Sigmoid colon (tissue), 6 donors: ENCODE measurements at regions not wholly inside any gene's neighbourhood (a gene's known extent, or its start where the extent isn't known, plus 50 kb on each side); places are given as distances from the start of the nearest gene placed in this dataset.

Source experiments
- DNase-seq: peaks from one replicate; pipeline ENCODE4 v3.0.0-alpha.2; 2019
- H3K27ac ChIP-seq, 4 donors: fragments of 200-600 bp; sonication (generic); one replicate each; pipeline ENCODE4 v1.5.1; 2016 to 2019; ENCODE audit warnings: mild to moderate bottlenecking in 1 of 4
- H3K27me3 ChIP-seq, 3 donors: fragments of 200-600 bp; sonication (generic); one replicate each; pipeline ENCODE4 v1.5.1; 2019; ENCODE audit warnings: mild to moderate bottlenecking in 1 of 3
- H3K36me3 ChIP-seq, 4 donors: fragments of 200-600 bp; sonication (generic); one replicate each; pipeline ENCODE4 v1.5.1; 2016 to 2019
- H3K4me1 ChIP-seq, 4 donors: fragments of 200-600 bp; sonication (generic); one replicate each; pipeline ENCODE4 v1.5.1; 2017 to 2019
- H3K4me3 ChIP-seq, 4 donors: fragments of 200-600 bp; sonication (generic); one replicate each; pipeline ENCODE4 v1.5.1; 2017 to 2019; ENCODE audit warnings: mild to moderate bottlenecking in 2 of 4, moderate library complexity in 1 of 4
- H3K9me3 ChIP-seq, 4 donors: fragments of 200-600 bp in 3 of 4; sonication (generic) in 3 of 4; one replicate each; pipeline versions ENCODE4 v1.5.1 to v1.6.1; 2013 to 2019
- EP300 ChIP-seq, 4 donors: sonication (generic); formaldehyde crosslinking; IDR thresholded peaks; one replicate each; pipeline ENCODE4 v1.6.1; 2017; ENCODE audit warnings: antibody characterized with exemption in 4 of 4
- POLR2A ChIP-seq, 2 donors: fragments of 450-650 bp; IDR thresholded peaks; one replicate each; pipeline ENCODE4 v1.6.1; 2016; ENCODE audit warnings: antibody characterized with exemption in 2 of 2, mild to moderate bottlenecking in 2 of 2, moderate library complexity in 2 of 2
- POLR2AphosphoS5 ChIP-seq, 4 donors: sonication (generic); formaldehyde crosslinking; IDR thresholded peaks; one replicate each; pipeline ENCODE4 v1.6.1; 2017; ENCODE audit warnings: antibody characterized with exemption in 4 of 4
- WGBS, 2 donors: extraction: QIAGEN DNeasy Blood & Tissue Kit; methylation state at CpG; one replicate each; pipeline ENCODE4 v1.1.7; 2013; 5-methylcytosine and 5-hydroxymethylcytosine counted together
- intact Hi-C: fragments of 100-400 bp; cut with DNase I; formaldehyde crosslinking; loops from one replicate; pipeline ENCODE4 v1.15.1; 2023
- TF ChIP-seq, protein P1 (sequence below), 4 experiments: fragments of 450-650 bp in 3 of 4; fragments of 200-600 bp in 1 of 4; IDR thresholded peaks; one replicate each; pipeline ENCODE4 v1.5.1; 2016 to 2019; ENCODE audit warnings: antibody characterized with exemption in 4 of 4, mild to moderate bottlenecking in 3 of 4, moderate library complexity in 2 of 4
- donor health status: healthy with polysubstance abuse.
- donor health status: healthy.

DNA sequence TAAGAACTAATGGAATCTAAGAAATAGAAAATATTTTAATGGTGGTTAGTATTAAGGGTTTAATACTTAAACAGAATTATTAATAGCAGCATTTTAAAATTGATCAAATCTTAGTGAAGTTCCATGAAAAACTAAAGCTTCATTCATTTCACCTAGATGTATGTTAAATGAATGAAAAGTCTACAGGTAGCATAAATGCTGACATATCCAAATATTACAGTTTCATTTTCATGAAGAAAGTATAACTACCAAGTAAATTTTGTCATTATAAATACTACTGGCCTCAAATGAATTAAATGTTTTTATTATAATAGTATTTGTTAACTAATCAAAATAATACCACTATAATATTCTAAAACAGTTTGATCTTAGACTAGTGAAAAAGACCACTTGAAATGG lies 403.3 kb downstream of the LIG4 start:
- no peaks in the 10 kb centered on the region for H3K4me1 ChIP-seq
- no peak overlapping the region for H3K27ac ChIP-seq
- no peaks in the 10 kb centered on the region for H3K27me3 ChIP-seq
- no peaks in the 10 kb centered on the region for H3K36me3 ChIP-seq
- DNase-seq: no peak
- intact Hi-C loops: no loop called here
- H3K9me3 ChIP-seq: no peaks in the 10 kb centered on the region
- no peak overlapping the region for H3K4me3 ChIP-seq
- TF ChIP-seq, protein P1, sequence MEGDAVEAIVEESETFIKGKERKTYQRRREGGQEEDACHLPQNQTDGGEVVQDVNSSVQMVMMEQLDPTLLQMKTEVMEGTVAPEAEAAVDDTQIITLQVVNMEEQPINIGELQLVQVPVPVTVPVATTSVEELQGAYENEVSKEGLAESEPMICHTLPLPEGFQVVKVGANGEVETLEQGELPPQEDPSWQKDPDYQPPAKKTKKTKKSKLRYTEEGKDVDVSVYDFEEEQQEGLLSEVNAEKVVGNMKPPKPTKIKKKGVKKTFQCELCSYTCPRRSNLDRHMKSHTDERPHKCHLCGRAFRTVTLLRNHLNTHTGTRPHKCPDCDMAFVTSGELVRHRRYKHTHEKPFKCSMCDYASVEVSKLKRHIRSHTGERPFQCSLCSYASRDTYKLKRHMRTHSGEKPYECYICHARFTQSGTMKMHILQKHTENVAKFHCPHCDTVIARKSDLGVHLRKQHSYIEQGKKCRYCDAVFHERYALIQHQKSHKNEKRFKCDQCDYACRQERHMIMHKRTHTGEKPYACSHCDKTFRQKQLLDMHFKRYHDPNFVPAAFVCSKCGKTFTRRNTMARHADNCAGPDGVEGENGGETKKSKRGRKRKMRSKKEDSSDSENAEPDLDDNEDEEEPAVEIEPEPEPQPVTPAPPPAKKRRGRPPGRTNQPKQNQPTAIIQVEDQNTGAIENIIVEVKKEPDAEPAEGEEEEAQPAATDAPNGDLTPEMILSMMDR (IDR thresholded peaks at IDR 0.05): no peak
- TF ChIP-seq POLR2AphosphoS5 (IDR thresholded peaks at IDR 0.05) (no peak), POLR2A (IDR thresholded peaks at IDR 0.05) (no peak), EP300 (IDR thresholded peaks at IDR 0.05) (no peak)

DNA sequence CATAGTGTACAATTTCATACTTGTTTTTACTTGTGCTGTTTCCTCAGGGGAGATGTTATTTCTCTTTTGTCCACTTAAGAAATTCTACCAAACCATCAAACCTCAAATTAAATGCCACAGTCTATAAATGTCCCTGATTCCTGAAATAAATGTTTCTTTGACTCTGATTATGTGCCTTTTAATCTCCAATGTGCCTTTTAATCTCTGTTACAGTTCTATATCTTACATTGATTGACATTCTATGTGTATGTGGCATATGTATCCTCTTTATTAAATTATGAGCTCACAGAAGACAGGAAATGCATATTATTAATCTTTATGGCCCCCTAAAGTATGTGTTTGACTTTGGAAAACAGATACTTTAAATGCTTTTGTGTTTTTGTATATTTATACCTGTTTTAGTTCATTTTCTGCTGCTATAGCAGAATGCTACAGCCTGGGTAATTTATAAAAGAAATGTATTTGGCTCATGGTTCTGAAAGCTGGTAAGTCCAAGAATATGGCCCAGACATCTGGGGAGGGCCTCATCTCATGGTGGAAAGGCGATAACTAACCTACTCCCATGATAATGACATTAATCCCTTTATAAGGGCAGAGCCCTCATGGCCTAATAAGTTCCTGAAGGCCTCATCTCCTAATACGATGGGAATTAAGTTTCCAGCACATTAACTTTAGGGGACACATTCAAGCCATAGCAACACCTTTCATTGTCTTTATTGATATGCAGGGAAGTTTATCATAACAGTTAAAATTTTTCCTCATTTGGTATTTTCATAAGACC lies 403.9 kb downstream of the LIG4 start:
- no peaks in the 10 kb centered on the region for H3K9me3 ChIP-seq
- no peaks in the 10 kb centered on the region for H3K36me3 ChIP-seq
- intact Hi-C loops: no loop called here
- no peak for TF ChIP-seq POLR2AphosphoS5 (IDR thresholded peaks at IDR 0.05)
- no peak for TF ChIP-seq POLR2A (IDR thresholded peaks at IDR 0.05)
- no peak for TF ChIP-seq EP300 (IDR thresholded peaks at IDR 0.05)
- TF ChIP-seq, protein P1 (IDR thresholded peaks at IDR 0.05): no peak
- no peak overlapping the region for H3K4me3 ChIP-seq
- 54 to 81% methylated on average over 2 of the region's 2 CpGs for WGBS, 2 donors
- no peaks in the 10 kb centered on the region for H3K4me1 ChIP-seq
- no peaks in the 10 kb centered on the region for H3K27me3 ChIP-seq
- H3K27ac ChIP-seq: no peak overlapping the region
- no peak for DNase-seq

DNA sequence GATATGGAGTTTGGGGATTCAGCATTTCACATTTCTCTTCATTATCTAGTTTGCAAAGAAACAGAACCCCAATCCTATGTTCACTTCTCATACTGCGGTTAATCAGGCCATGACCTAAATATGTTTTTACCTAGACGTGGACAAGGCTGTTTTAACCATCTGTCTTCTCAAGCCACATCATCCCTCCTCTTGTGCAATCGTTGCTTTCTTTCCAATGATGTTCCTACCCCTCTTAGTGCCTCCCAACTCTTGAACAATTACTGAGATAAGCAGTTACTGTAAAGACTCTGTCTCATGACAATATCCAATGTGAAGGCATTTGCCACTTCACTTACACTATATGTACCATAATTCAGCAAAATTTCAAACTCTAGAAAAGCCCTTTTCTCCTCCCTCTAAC lies 406.2 kb downstream of the LIG4 start:
- TF ChIP-seq POLR2AphosphoS5 (IDR thresholded peaks at IDR 0.05): no peak
- TF ChIP-seq POLR2A (IDR thresholded peaks at IDR 0.05): no peak
- TF ChIP-seq EP300 (IDR thresholded peaks at IDR 0.05): no peak
- TF ChIP-seq, protein P1 (IDR thresholded peaks at IDR 0.05): no peak
- DNase-seq: no peak
- H3K36me3 ChIP-seq: no peaks in the 10 kb centered on the region
- no peaks in the 10 kb centered on the region for H3K4me1 ChIP-seq
- no peaks in the 10 kb centered on the region for H3K9me3 ChIP-seq
- H3K27ac ChIP-seq: no peak overlapping the region
- intact Hi-C loops: no loop called here
- 75 to 80% methylated on average over 3 of the region's 3 CpGs for WGBS, 2 donors
- no peak overlapping the region for H3K4me3 ChIP-seq
- H3K27me3 ChIP-seq: no peaks in the 10 kb centered on the region

DNA sequence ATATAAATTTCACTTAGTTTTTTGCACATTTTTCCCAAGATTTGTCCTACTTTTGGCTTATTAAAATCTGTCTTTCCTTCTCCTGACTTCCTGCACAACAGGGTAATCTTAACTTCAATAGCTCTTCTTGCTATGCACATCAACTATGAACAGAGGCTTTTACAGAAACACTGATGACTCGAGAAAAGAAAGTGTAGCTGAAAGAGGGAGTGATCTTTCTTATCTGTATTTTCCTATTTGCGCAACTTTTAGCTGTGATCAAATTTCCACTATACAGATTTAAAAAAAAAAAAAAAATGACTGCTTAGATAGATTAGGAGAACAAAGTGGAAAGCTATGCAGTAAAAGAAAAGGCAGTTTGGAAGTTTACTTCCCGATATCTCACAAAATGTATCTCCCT lies 406.9 kb downstream of the LIG4 start:
- WGBS, 2 donors: 64 to 79% methylated on average over 3 of the region's 3 CpGs

More for the DNA sequence above, 406.9 kb downstream of the LIG4 start:
- no peaks in the 10 kb centered on the region for H3K9me3 ChIP-seq
- no peaks in the 10 kb centered on the region for H3K27me3 ChIP-seq
- intact Hi-C loops: no loop called here
- H3K36me3 ChIP-seq: no peaks in the 10 kb centered on the region
- no peak overlapping the region for H3K27ac ChIP-seq
- DNase-seq: no peak
- H3K4me3 ChIP-seq: no peak overlapping the region
- TF ChIP-seq POLR2A (IDR thresholded peaks at IDR 0.05) (no peak), EP300 (IDR thresholded peaks at IDR 0.05) (no peak), POLR2AphosphoS5 (IDR thresholded peaks at IDR 0.05) (no peak)
- TF ChIP-seq, protein P1 (IDR thresholded peaks at IDR 0.05): no peak
- no peaks in the 10 kb centered on the region for H3K4me1 ChIP-seq
